Inferior parietal cortex (tissue), 1 donor: ENCODE measurements at regions not wholly inside any gene's neighbourhood (a gene's known extent, or its start where the extent isn't known, plus 50 kb on each side); places are given as distances from the start of the nearest gene placed in this dataset.
"Not testable (repeated sequence)": the region's sequence is repeated elsewhere in the genome, so short reads cannot be mapped to it uniquely, and the experiment has no call there.

ENCODE experiments used
- DNase-seq: peaks from one replicate; pipeline ENCODE4 v3.0.0-alpha.2; 2016; ENCODE audit errors: extremely low spot score

DNA sequence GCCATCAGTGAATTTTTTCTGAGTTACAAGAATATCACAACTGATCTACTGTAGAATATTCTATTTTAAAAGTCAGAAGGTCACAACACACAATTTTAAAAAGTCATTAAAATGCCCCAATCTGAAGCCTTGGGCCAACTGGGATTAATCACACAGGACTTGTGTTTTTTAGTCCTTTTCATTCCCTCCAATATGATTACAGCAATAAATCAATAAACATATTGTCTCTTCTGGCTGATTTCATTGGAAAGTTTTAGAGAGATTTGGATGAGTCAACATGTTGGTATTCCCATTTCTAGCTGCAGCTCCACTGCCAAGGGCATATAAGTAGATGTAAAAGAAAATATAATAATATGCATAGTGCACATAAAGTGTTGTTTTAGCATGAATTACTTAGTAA, 85.8 kb downstream of the NIBAN1 start:
- DNase-seq: no peak

GRCh38 chr1:184882957-184883815, 91.1 kb downstream of the NIBAN1 start:
- no peak for DNase-seq

DNA sequence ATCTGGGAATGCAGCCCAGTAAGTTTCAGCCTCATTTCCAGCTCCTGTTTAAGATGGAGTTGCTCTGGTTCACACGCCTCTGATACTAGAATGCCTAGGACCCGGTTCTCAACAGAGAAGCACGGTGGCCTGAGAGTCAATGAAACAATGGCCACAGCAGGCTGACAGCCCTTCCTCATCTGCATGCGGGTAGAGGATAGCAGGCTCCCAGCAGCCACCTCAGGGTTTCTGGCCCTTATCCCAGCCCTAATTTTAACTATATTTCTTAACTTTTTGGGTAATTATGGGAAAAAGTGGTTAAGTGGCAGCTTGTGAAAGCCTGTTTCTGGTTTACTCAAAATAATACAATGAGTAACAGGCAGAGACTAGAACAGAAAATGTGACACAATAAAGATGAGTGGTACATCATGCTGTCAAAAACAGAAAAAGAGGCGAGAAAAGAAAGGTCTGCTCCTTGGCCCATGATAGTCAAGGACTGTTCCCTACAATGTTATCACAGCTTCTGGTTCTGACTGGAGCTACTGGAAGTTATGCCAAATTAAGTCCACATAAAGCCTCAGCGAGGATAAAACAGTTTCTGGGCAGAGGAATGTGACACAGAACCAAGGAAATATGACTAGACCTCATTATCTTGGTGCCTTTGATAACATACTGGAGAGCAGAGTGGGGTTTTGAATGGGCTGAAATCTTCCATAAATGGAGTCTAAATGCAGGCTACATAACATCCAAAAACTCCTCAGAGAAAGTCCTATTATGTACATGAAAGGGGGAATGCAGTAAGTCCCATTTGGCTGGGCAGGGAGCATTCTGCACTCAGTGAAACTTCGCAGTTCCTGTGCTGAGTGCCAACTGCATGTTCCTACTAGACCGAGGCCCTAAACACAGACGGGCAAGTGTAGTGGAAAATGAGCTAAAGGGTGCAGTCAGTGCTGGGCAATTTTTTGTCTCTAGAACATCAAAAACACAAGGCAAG, 92.1 kb downstream of the NIBAN1 start:
- no peak for DNase-seq

GRCh38 chr1:184879876-184880557, 94.3 kb downstream of the NIBAN1 start:
- DNase-seq: no peak

DNA sequence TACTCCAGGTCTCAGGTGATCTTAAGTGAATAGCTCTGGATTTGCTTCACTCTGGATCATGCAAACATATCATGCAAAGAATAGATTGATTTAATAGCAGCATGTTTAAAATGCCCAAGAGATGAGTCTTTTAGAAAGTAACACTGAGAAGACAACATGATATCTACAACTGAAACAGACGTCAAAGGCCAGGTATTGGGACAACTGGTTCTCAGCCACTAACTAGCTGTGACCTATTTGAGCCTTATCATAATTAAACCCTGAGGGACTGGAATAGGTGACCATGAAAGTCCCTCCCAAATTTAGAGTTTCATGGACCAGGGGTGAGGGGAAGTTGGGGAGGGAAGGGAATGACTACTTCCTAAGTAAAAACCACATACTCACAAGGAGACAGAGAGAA, 95.7 kb downstream of the NIBAN1 start:
- no peak for DNase-seq

DNA sequence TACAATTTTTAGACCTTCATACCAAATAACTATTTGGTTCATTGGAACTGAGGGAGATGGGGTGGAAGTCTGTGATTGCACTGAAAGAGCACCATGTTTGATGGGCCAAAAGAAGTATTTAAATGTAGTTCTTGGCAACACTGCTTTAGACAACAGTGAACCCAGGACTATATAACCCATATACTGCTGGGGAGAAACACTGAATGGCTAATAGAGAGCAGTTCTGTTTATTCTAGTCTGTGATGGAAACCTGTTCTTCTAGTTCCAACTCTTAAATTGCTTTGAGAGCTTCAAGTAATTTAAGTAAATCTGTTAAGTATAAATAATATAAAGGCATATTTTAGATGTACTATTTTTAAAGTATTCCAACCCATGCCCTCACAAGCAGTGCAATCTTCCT, 96.3 kb downstream of the NIBAN1 start:
- DNase-seq: no peak

GRCh38 chr1:184876015-184876414, 98.3 kb downstream of the NIBAN1 start:
- not testable (repeated sequence) for DNase-seq

DNA sequence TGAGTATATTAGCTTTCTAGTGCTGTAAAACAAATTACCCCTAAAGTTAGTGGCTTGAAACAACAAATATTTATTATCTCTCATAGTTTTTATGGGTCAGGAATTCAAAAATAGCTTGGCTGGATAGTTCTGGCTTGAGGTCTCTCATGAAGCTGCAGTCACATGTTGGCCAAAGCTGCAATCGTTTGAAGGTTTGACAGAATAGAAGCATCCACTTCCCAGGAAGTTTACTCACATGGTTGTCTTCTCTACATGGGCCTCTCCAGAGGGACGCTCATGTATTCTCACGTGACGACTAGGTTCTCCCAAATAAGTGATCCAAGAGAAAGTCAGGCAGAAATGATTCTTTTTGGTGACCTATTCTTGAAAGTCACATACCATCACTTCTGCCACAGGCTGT, 99.1 kb downstream of the NIBAN1 start:
- DNase-seq: no peak

GRCh38 chr1:184870319-184870718, 104.0 kb downstream of the NIBAN1 start:
- DNase-seq: no peak

DNA sequence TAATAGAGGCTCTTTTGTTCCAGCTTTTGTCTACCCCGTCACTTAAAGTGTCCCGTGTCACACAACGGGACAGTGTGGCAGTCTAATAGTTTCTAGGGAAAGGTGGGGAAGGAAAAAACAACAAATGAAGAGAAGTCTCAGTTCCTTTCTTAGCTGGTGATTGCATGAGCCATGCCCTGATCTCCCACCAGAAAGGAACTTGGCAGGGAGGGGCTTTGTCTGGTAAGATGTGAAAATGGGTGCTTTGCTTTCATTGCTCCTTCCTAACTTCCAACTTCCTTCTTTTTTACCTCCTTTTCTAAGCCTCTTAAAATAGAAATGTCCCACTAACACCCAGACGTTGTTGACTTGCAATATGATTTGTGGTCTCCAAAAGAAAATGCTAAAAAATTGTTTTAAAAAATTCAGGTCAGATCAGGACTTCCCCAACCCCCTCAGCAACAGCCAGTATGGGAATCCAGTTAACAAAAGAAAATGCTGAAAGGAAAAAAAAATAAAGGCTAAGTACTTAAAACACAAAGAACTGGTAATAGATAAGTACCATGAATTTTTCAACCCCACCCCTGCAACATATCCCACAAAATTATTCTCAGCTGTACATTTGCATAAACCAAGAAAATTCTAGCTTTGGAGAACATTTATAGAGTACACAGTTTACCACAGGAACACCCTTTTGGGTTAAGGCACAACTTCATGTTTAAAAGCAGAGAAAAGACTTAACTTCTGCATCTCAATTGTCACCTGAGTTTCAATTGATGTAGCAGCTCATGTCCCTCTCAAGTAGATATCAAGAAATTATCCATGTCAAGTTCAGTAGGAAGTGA, 106.2 kb downstream of the NIBAN1 start:
- no peak for DNase-seq

DNA sequence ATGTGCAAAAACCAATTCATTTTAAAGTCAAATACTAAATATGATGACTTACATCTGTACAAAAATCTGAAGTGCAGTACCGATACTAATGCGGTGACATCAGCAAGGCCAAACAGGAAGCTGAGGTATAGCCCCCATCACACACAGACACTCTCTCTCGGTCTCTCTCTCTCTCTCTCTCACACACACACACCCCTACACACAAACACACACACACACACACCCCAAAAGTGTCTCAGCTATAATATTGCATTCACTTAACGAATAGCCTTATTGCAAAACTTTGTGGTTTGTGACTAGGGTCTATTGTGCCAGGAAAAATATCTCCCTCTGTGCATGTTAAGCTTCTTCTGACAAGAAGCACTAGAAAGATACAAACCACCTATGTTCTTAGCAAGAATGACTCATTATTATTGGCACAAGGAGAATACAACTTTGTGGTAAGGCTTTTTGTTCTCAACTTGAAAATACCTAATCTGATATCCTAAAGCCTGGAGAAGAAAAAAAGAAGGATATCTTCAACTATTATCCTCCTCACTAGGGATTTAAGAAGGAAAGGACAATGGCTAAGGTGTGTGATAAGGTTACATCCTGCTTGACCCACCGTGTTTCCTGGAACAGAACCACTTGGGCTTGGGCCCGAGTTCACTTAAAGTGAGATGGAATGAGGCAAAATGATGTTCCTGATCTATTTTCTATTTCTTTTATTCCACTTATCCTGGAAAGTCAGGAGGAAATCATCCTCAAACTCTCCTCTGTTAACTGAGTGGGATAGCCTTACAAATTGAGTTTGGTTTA, 107.1 kb downstream of the NIBAN1 start:
- DNase-seq: no peak

GRCh38 chr1:184866586-184866985, 107.7 kb downstream of the NIBAN1 start:
- no peak for DNase-seq

GRCh38 chr1:184865831-184866230, 108.5 kb downstream of the NIBAN1 start:
- DNase-seq: no peak

DNA sequence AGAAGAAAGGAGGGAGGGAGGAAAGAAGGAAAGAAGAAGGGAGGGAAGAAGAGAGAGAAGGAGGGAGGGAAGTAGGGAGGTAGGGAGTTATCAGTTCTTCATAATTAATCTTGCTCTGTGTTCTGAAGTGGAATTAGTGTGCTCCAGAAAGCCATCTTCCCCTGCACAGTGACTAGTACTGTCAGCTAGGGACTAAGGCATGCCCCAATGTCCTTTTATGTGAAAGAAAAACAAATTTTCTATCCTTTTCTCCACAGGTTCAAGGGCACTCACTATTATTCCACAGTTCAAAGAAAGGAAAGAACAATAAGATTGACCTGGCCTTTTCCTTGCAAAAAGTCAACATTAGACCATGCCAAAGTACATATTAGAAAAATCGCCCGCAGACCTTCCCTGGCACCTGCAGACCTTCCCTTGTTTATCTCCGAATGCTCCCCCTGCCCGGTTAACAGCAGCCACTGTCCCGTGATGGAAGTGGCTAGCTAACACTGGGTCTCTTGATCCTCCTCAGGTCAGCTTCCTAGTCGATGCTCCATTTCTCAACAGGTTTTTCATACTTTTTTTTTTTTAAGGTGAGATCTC, 107.2 kb upstream of the EDEM3 start:
- no peak for DNase-seq

DNA sequence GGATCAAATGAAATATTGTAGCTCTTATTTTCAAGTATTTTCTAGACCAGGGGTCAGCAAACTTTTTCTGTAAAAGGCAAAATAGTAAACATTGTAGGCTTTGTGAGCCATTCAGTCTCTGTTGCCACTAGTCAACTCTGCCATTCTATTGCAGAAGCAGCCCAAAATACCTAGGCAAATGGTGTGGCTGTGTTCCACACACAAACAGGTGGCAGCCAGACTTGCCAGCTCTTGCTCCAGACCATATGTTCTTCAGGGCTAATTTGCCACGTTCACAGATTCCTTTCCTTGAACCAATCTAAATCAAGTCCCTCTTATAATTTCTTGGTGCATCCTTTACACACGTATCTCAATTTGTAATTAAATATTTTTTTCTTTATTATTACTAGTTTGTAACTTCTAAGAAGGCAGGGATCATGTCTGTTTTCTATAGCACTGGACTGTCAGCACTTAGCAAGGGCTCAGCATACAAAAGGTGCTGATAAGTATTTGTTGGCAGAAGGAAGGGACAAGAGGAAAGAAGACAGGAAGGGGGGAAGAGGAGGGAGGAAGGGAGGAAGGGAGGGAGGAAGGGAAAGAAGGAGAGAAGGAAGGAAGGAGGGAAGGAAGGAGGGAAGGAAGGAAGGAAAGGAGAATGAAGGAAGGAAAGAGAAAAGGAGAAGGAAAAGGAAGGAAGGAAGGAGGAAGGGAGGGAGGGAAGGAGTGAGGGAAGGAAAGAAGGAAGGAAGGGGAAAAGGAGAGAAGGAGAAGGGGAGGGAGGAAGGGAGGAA, 106.5 kb upstream of the EDEM3 start:
- no peak for DNase-seq

GRCh38 chr1:184860535-184860934, 105.9 kb upstream of the EDEM3 start:
- no peak for DNase-seq

GRCh38 chr1:184859381-184860105, 104.9 kb upstream of the EDEM3 start:
- no peak for DNase-seq

DNA sequence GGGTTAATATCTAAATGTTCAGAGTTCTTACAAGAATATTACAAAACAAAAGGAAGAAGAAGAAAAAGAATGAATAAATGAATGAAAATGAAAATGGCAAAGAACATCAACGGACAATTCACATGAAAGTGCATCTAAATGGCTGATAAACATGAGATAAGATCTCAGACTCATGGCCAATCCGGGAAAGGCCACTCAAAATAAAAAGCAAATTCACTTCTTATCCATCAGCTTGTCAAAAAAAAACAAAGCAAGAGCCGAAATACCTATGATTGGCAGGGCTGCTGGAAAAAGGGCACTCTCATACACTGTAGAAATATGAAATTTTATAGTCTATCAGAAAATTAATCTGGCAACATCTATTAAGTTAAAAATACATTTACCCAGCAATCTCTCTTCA, 103.6 kb upstream of the EDEM3 start:
- no peak for DNase-seq
